HK-2 (cell line): ENCODE measurements at regions not wholly inside any gene's neighbourhood (a gene's known extent, or its start where the extent isn't known, plus 50 kb on each side); places are given as distances from the start of the nearest gene placed in this dataset.

Experiments used
- DNase-seq: peaks from one replicate; pipeline ENCODE4 v3.0.0-alpha.2; 2018; ENCODE audit not compliant: unreplicated experiment

- DNase-seq, result no peak
Observed at GRCh38 chr12:126830778-126831680, 1435.9 kb upstream of the TMEM132C start.

GRCh38 chr12:126837697-126838096, 1429.3 kb upstream of the TMEM132C start:
- DNase-seq, result no peak

- no peak for DNase-seq
Observed at GRCh38 chr12:126843915-126844669, 1422.9 kb upstream of the TMEM132C start.

- DNase-seq, result no peak
Observed at GRCh38 chr12:126847005-126847629, 1419.9 kb upstream of the TMEM132C start.

- no peak for DNase-seq
Observed at GRCh38 chr12:126855768-126856167, 1411.2 kb upstream of the TMEM132C start.

GRCh38 chr12:126856958-126857357, 1410.0 kb upstream of the TMEM132C start:
- no peak for DNase-seq

GRCh38 chr12:126858560-126858959, 1408.4 kb upstream of the TMEM132C start:
- DNase-seq, result no peak

- no peak for DNase-seq
Observed at GRCh38 chr12:126860210-126860609, 1406.8 kb upstream of the TMEM132C start.

- DNase-seq, result no peak
Observed at GRCh38 chr12:126862500-126862899, 1404.5 kb upstream of the TMEM132C start.

- no peak for DNase-seq
Observed at GRCh38 chr12:126869644-126870043, 1397.3 kb upstream of the TMEM132C start.

GRCh38 chr12:126873701-126874100, 1393.3 kb upstream of the TMEM132C start:
- DNase-seq, result no peak

GRCh38 chr12:126874427-126875026, 1392.4 kb upstream of the TMEM132C start:
- peak; percentile 73 for DNase-seq

GRCh38 chr12:126879842-126880241, 1387.1 kb upstream of the TMEM132C start:
- DNase-seq, result no peak

GRCh38 chr12:126883697-126884096, 1383.3 kb upstream of the TMEM132C start:
- DNase-seq, result no peak

GRCh38 chr12:126889501-126889900, 1377.5 kb upstream of the TMEM132C start:
- no peak for DNase-seq

- no peak for DNase-seq
Observed at GRCh38 chr12:126890097-126890496, 1376.9 kb upstream of the TMEM132C start.

GRCh38 chr12:126891789-126892188, 1375.2 kb upstream of the TMEM132C start:
- no peak for DNase-seq

GRCh38 chr12:126895951-126896913, 1370.7 kb upstream of the TMEM132C start:
- DNase-seq, result no peak

- DNase-seq, result no peak
Observed at GRCh38 chr12:126897102-126897501, 1369.9 kb upstream of the TMEM132C start.

GRCh38 chr12:126897778-126898177, 1369.2 kb upstream of the TMEM132C start:
- no peak for DNase-seq

GRCh38 chr12:126898562-126898961, 1368.4 kb upstream of the TMEM132C start:
- DNase-seq, result no peak
